ENCODE measurements at regions not wholly inside any gene's neighbourhood (a gene's known extent, or its start where the extent isn't known, plus 50 kb on each side); places are given as distances from the start of the nearest gene placed in this dataset.

DNA sequence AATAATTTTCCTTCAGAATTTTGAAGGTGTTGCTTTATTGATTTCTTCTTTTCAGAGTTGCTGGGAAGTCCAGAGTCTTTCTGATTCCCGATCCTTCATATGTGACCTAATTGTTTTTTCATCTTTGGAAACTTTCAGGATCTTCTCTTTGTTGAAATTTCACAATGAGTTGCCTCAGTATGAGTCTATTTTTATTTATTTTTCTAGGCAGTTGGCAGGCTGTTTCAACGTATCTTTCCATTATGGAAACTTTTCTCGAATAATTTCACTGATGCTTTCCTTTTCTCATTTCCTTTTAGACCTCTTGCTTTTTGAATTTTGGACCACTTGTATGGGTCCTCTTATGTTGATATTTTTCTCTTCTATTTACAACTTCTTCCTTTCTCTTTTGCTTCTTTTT lies 354.3 kb downstream of the TGFB2 start:
- TF ChIP-seq, protein P1, sequence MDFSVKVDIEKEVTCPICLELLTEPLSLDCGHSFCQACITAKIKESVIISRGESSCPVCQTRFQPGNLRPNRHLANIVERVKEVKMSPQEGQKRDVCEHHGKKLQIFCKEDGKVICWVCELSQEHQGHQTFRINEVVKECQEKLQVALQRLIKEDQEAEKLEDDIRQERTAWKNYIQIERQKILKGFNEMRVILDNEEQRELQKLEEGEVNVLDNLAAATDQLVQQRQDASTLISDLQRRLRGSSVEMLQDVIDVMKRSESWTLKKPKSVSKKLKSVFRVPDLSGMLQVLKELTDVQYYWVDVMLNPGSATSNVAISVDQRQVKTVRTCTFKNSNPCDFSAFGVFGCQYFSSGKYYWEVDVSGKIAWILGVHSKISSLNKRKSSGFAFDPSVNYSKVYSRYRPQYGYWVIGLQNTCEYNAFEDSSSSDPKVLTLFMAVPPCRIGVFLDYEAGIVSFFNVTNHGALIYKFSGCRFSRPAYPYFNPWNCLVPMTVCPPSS (IDR thresholded peaks at IDR 0.05) = no peak
- TF ChIP-seq RBFOX2 (IDR thresholded peaks at IDR 0.05; ENCODE audit: low read depth, low read length) = no peak
- TF ChIP-seq CTCF (CRISPR knock-in tag; IDR thresholded peaks at IDR 0.05) = no peak
- no peak for TF ChIP-seq EP300 (IDR thresholded peaks at IDR 0.05; ENCODE audit: low read depth in 2 of 2, low read length in 2 of 2)
- no peak for TF ChIP-seq EP300 (CRISPR knock-in tag; IDR thresholded peaks at IDR 0.05; ENCODE audit: borderline replicate concordance)
- TF ChIP-seq KLF11 (CRISPR knock-in tag; IDR thresholded peaks at IDR 0.05) = no peak
- TF ChIP-seq, protein P2, sequence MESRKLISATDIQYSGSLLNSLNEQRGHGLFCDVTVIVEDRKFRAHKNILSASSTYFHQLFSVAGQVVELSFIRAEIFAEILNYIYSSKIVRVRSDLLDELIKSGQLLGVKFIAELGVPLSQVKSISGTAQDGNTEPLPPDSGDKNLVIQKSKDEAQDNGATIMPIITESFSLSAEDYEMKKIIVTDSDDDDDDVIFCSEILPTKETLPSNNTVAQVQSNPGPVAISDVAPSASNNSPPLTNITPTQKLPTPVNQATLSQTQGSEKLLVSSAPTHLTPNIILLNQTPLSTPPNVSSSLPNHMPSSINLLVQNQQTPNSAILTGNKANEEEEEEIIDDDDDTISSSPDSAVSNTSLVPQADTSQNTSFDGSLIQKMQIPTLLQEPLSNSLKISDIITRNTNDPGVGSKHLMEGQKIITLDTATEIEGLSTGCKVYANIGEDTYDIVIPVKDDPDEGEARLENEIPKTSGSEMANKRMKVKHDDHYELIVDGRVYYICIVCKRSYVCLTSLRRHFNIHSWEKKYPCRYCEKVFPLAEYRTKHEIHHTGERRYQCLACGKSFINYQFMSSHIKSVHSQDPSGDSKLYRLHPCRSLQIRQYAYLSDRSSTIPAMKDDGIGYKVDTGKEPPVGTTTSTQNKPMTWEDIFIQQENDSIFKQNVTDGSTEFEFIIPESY (CRISPR knock-in tag; IDR thresholded peaks at IDR 0.05) = no peak
- TF ChIP-seq, protein P3, sequence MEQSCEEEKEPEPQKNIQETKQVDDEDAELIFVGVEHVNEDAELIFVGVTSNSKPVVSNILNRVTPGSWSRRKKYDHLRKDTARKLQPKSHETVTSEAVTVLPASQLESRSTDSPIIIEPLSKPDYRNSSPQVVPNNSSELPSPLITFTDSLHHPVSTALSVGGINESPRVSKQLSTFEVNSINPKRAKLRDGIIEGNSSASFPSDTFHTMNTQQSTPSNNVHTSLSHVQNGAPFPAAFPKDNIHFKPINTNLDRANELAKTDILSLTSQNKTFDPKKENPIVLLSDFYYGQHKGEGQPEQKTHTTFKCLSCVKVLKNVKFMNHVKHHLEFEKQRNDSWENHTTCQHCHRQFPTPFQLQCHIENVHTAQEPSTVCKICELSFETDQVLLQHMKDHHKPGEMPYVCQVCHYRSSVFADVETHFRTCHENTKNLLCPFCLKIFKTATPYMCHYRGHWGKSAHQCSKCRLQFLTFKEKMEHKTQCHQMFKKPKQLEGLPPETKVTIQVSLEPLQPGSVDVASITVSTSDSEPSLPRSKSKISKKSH (CRISPR knock-in tag; IDR thresholded peaks at IDR 0.05; ENCODE audit: borderline replicate concordance) = no peak
- no peak for TF ChIP-seq ELF1 (CRISPR knock-in tag; IDR thresholded peaks at IDR 0.05)
- TF ChIP-seq ETV6 (CRISPR knock-in tag; conservative IDR thresholded peaks at IDR 0.05) = no peak
- no peak for TF ChIP-seq MEIS1 (CRISPR knock-in tag; IDR thresholded peaks at IDR 0.05; ENCODE audit: borderline replicate concordance)

All from HepG2 (cell line).